GM18505 (cell line): ENCODE measurements at regions not wholly inside any gene's neighbourhood (a gene's known extent, or its start where the extent isn't known, plus 50 kb on each side); places are given as distances from the start of the nearest gene placed in this dataset.
A peak's percentile ranks its signal among the peaks of the same experiment; 100 is the strongest.

Experiments
- ATAC-seq: cut with Tn5 transposase; IDR thresholded peaks from one replicate; pipeline ENCODE4 v1.9.1; 2021; ENCODE audit not compliant: unreplicated experiment
- POLR2A ChIP-seq: IDR thresholded peaks from 4 replicates; pipeline ENCODE4 v1.6.1; 2011; ENCODE audit warnings: borderline replicate concordance; ENCODE audit not compliant: insufficient read depth, insufficient read length; ENCODE audit errors: extremely low read depth

- no peak for TF ChIP-seq POLR2A
- ATAC-seq = no peak
Measured at GRCh38 chrX:79645749-79646148, 278.6 kb upstream of the ITM2A start.

GRCh38 chrX:79631526-79631925, 264.4 kb upstream of the ITM2A start:
- ATAC-seq = no peak
- no peak for TF ChIP-seq POLR2A

- TF ChIP-seq POLR2A = no peak
- peak; percentile 94 for ATAC-seq
Measured at GRCh38 chrX:79630033-79631009, 263.2 kb upstream of the ITM2A start.

GRCh38 chrX:79623098-79623762, 256.1 kb upstream of the ITM2A start:
- TF ChIP-seq POLR2A = no peak
- no peak for ATAC-seq

- TF ChIP-seq POLR2A = no peak
- ATAC-seq = no peak
Measured at GRCh38 chrX:79618280-79618679, 251.1 kb upstream of the ITM2A start.

- no peak for ATAC-seq
- TF ChIP-seq POLR2A = no peak
Measured at GRCh38 chrX:79604364-79604763, 237.2 kb upstream of the ITM2A start.

- no peak for TF ChIP-seq POLR2A
- ATAC-seq = no peak
Measured at GRCh38 chrX:79601341-79602131, 234.4 kb upstream of the ITM2A start.

GRCh38 chrX:79592259-79592658, 225.1 kb upstream of the ITM2A start:
- no peak for TF ChIP-seq POLR2A
- no peak for ATAC-seq

GRCh38 chrX:79588233-79588632, 221.1 kb upstream of the ITM2A start:
- ATAC-seq = no peak
- TF ChIP-seq POLR2A = no peak

GRCh38 chrX:79573760-79574159, 206.6 kb upstream of the ITM2A start:
- TF ChIP-seq POLR2A = no peak
- no peak for ATAC-seq

- TF ChIP-seq POLR2A = no peak
- ATAC-seq = no peak
Measured at GRCh38 chrX:79572566-79572965, 205.4 kb upstream of the ITM2A start.

GRCh38 chrX:79570524-79571240, 203.5 kb upstream of the ITM2A start:
- TF ChIP-seq POLR2A = no peak
- no peak for ATAC-seq

- no peak for ATAC-seq
- TF ChIP-seq POLR2A = no peak
Measured at GRCh38 chrX:79568309-79568708, 201.2 kb upstream of the ITM2A start.
